GM19467 (cell line): ENCODE measurements at regions not wholly inside any gene's neighbourhood (a gene's known extent, or its start where the extent isn't known, plus 50 kb on each side); places are given as distances from the start of the nearest gene placed in this dataset.
"Not testable (repeated sequence)": the region's sequence is repeated elsewhere in the genome, so short reads cannot be mapped to it uniquely, and the experiment has no call there.

Source experiments
- ATAC-seq: cut with Tn5 transposase; IDR thresholded peaks from one replicate; pipeline ENCODE4 v1.9.1; 2021; ENCODE audit warnings: mild to moderate bottlenecking, moderate library complexity; ENCODE audit not compliant: unreplicated experiment

- no peak for ATAC-seq
Measured at GRCh38 chr3:177793451-177793850, 596.2 kb upstream of the TBL1XR1 start.

GRCh38 chr3:177795216-177795615 is 597.9 kb upstream of the TBL1XR1 start:
- ATAC-seq, result no peak

GRCh38 chr3:177795859-177796258 is 598.6 kb upstream of the TBL1XR1 start:
- ATAC-seq, result no peak

GRCh38 chr3:177800147-177800546 is 602.9 kb upstream of the TBL1XR1 start:
- not testable (repeated sequence) for ATAC-seq

- no peak for ATAC-seq
Measured at GRCh38 chr3:177800561-177800960, 603.3 kb upstream of the TBL1XR1 start.

GRCh38 chr3:177802151-177802900 is 605.0 kb upstream of the TBL1XR1 start:
- no peak for ATAC-seq

GRCh38 chr3:177803500-177803899 is 606.2 kb upstream of the TBL1XR1 start:
- ATAC-seq, result no peak

GRCh38 chr3:177804032-177804431 is 606.8 kb upstream of the TBL1XR1 start:
- ATAC-seq, result no peak

- no peak for ATAC-seq
Measured at GRCh38 chr3:177804646-177805045, 607.4 kb upstream of the TBL1XR1 start.

- no peak for ATAC-seq
Measured at GRCh38 chr3:177807150-177807875, 610.0 kb upstream of the TBL1XR1 start.

GRCh38 chr3:177808928-177809478 is 611.7 kb upstream of the TBL1XR1 start:
- ATAC-seq, result not testable (repeated sequence)

- ATAC-seq, result no peak
Measured at GRCh38 chr3:177810162-177810623, 612.9 kb upstream of the TBL1XR1 start.

- ATAC-seq, result no peak
Measured at GRCh38 chr3:177811112-177811511, 613.8 kb upstream of the TBL1XR1 start.

- no peak for ATAC-seq
Measured at GRCh38 chr3:177811835-177812234, 614.6 kb upstream of the TBL1XR1 start.

GRCh38 chr3:177812492-177812891 is 615.2 kb upstream of the TBL1XR1 start:
- ATAC-seq, result no peak

- no peak for ATAC-seq
Measured at GRCh38 chr3:177813322-177813721, 616.0 kb upstream of the TBL1XR1 start.

GRCh38 chr3:177816667-177817208 is 619.5 kb upstream of the TBL1XR1 start:
- ATAC-seq, result no peak

GRCh38 chr3:177817751-177818150 is 620.5 kb upstream of the TBL1XR1 start:
- no peak for ATAC-seq

GRCh38 chr3:177818712-177819240 is 621.5 kb upstream of the TBL1XR1 start:
- ATAC-seq, result no peak

GRCh38 chr3:177820683-177821316 is 623.5 kb upstream of the TBL1XR1 start:
- ATAC-seq, result no peak

- no peak for ATAC-seq
Measured at GRCh38 chr3:177822681-177823096, 625.4 kb upstream of the TBL1XR1 start.
